Neuronal stem cell (in vitro differentiated cells): ENCODE measurements at regions not wholly inside any gene's neighbourhood (a gene's known extent, or its start where the extent isn't known, plus 50 kb on each side); places are given as distances from the start of the nearest gene placed in this dataset.

Experiments
- DNase-seq: peaks from one replicate; pipeline ENCODE4 v3.0.0-alpha.2; 2013; ENCODE audit warnings: low spot score
- H2AFZ ChIP-seq: one replicate; pipeline ENCODE4 v1.6.1; 2013; ENCODE audit warnings: mild to moderate bottlenecking, low read length, inconsistent platforms
- H2AK5ac ChIP-seq: 2 replicates; pipeline ENCODE4 v1.6.1; 2013; ENCODE audit warnings: low read depth, mild to moderate bottlenecking, inconsistent platforms, low read length, moderate library complexity, mixed read lengths
- H2BK120ac ChIP-seq: 2 replicates; pipeline ENCODE4 v1.6.1; 2013; ENCODE audit warnings: low read depth, mild to moderate bottlenecking, inconsistent platforms, low read length, moderate library complexity, mixed read lengths
- H2BK12ac ChIP-seq: one replicate; pipeline ENCODE4 v1.6.1; 2013; ENCODE audit warnings: low read length, inconsistent platforms
- H2BK15ac ChIP-seq: 2 replicates; pipeline ENCODE4 v1.6.1; 2013; ENCODE audit warnings: mild to moderate bottlenecking, low read length, inconsistent platforms, mixed read lengths
- H2BK5ac ChIP-seq: one replicate; pipeline ENCODE4 v1.6.1; 2013; ENCODE audit warnings: inconsistent platforms, mild to moderate bottlenecking, low read length, moderate library complexity
- H3K14ac ChIP-seq: one replicate; pipeline ENCODE4 v1.6.1; 2013; ENCODE audit warnings: low read length, inconsistent platforms
- H3K18ac ChIP-seq: 2 replicates; pipeline ENCODE4 v1.6.1; 2013; ENCODE audit warnings: low read length, inconsistent platforms
- H3K23ac ChIP-seq: 2 replicates; pipeline ENCODE4 v1.6.1; 2013; ENCODE audit warnings: low read depth, mild to moderate bottlenecking, mixed read lengths, low read length, inconsistent platforms; ENCODE audit not compliant: poor library complexity
- H3K27ac ChIP-seq: replicated peaks from 3 replicates; pipeline ENCODE4 v1.5.1; 2013; ENCODE audit warnings: low read length, inconsistent platforms
- H3K27me3 ChIP-seq, 3 experiments: 2 replicates each; pipeline ENCODE4 v1.6.1; 2013; ENCODE audit warnings: low read length in 3 of 3, mild to moderate bottlenecking in 2 of 3, inconsistent platforms in 1 of 3, low read depth in 1 of 3, mixed read lengths in 1 of 3, moderate library complexity in 1 of 3; ENCODE audit not compliant: control insufficient read depth in 3 of 3, insufficient read depth in 3 of 3
- H3K36me3 ChIP-seq, 2 donors: replicated peaks in 1 of 2; 2 replicates each; pipeline ENCODE4 v1.6.1; 2013; ENCODE audit warnings: low read length in 2 of 2; ENCODE audit not compliant: control insufficient read depth in 2 of 2, insufficient read depth in 2 of 2
- H3K4ac ChIP-seq: 2 replicates; pipeline ENCODE4 v1.6.1; 2013; ENCODE audit warnings: inconsistent platforms, mild to moderate bottlenecking, low read length, moderate library complexity
- H3K4me1 ChIP-seq, 2 donors: 1 replicate in 1 of 2; 2 replicates in 1 of 2; pipeline ENCODE4 v1.6.1; 2013; ENCODE audit warnings: low read length in 2 of 2, low read depth in 1 of 2; ENCODE audit not compliant: control insufficient read depth in 2 of 2, insufficient read depth in 1 of 2
- H3K4me2 ChIP-seq: one replicate; pipeline ENCODE4 v1.6.1; 2013; ENCODE audit warnings: mild to moderate bottlenecking, low read length, inconsistent platforms; ENCODE audit not compliant: insufficient read depth, poor library complexity, severe bottlenecking
- H3K4me3 ChIP-seq, 2 donors: 2 replicates each; pipeline ENCODE4 v1.5.1; 2013; ENCODE audit warnings: low read length in 2 of 2, mild to moderate bottlenecking in 2 of 2, inconsistent platforms in 1 of 2, moderate library complexity in 1 of 2
- H3K79me1 ChIP-seq: one replicate; pipeline ENCODE4 v1.6.1; 2013; ENCODE audit warnings: low read depth, mild to moderate bottlenecking, inconsistent platforms, low read length, moderate library complexity
- H3K9ac ChIP-seq: one replicate; pipeline ENCODE4 v1.6.1; 2013; ENCODE audit warnings: mild to moderate bottlenecking, low read depth, low read length, inconsistent platforms; ENCODE audit not compliant: poor library complexity
- H3K9me3 ChIP-seq, 2 donors: replicated peaks in 1 of 2; 2 replicates each; pipeline versions ENCODE3 to v1.6.1; 2013; ENCODE audit warnings: low read length in 2 of 2, mild to moderate bottlenecking in 2 of 2, inconsistent platforms in 1 of 2, low read depth in 1 of 2, mixed read lengths in 1 of 2, moderate library complexity in 1 of 2; ENCODE audit not compliant: control insufficient read depth in 2 of 2, insufficient read depth in 1 of 2
- H4K8ac ChIP-seq: one replicate; pipeline ENCODE4 v1.6.1; 2013; ENCODE audit warnings: low read depth, mild to moderate bottlenecking, inconsistent platforms, low read length, moderate library complexity
- H4K91ac ChIP-seq: one replicate; pipeline ENCODE4 v1.6.1; 2013; ENCODE audit warnings: low read length, low read depth, mild to moderate bottlenecking, inconsistent platforms; ENCODE audit not compliant: poor library complexity
- WGBS, 2 donors: extraction: QIAGEN DNeasy Blood & Tissue Kit; methylation state at CpG; one replicate each; pipeline ENCODE4 v1.1.7; 2013; ENCODE audit warnings: missing lambda C conversion rate in 2 of 2, mixed read lengths in 1 of 2; ENCODE audit not compliant: insufficient read length in 2 of 2, insufficient replicate concordance in 1 of 2; ENCODE audit errors: extremely low coverage in 2 of 2; 5-methylcytosine and 5-hydroxymethylcytosine counted together

- Histone ChIP-seq H3K27me3 (no peaks in the 10 kb centered on the region), H2BK15ac (no peak overlapping the region), H3K23ac (no peak overlapping the region), H3K36me3 (no peaks in the 10 kb centered on the region), H3K4ac (no peak overlapping the region), H2BK120ac (no peak overlapping the region), H2BK12ac (no peak overlapping the region), H3K4me2 (no peak overlapping the region), H4K91ac (no peak overlapping the region), H4K8ac (no peak overlapping the region), H3K79me1 (no peaks in the 10 kb centered on the region), H2BK5ac (no peak overlapping the region), H2AK5ac (no peak overlapping the region), H3K4me1 (no peaks in the 10 kb centered on the region), H3K9ac (no peak overlapping the region), H3K27ac (no peak overlapping the region), H3K9me3 (no peaks in the 10 kb centered on the region), H2AFZ (no peak overlapping the region), H3K4me3 (no peak overlapping the region), H3K14ac (no peak overlapping the region), H3K18ac (no peak overlapping the region)
- no CpG with 5 or more reads among the region's 2 CpGs for WGBS, 2 donors
- no peak for DNase-seq
Measured at GRCh38 chr15:81899024-81899423, 146.8 kb downstream of the MEX3B start.

GRCh38 chr15:81897057-81897677 is 148.7 kb downstream of the MEX3B start:
- H3K9ac ChIP-seq = no peak overlapping the region
- WGBS, 2 donors = no CpG with 5 or more reads among the region's 6 CpGs
- no peak overlapping the region for H3K27ac ChIP-seq

GRCh38 chr15:81896356-81896755 is 149.5 kb downstream of the MEX3B start:
- Histone ChIP-seq H2BK120ac (no peak overlapping the region), H3K14ac (no peak overlapping the region), H3K27me3 (no peaks in the 10 kb centered on the region), H3K4me2 (no peak overlapping the region), H2BK15ac (no peak overlapping the region), H3K4me1 (no peaks in the 10 kb centered on the region), H2BK5ac (no peak overlapping the region), H2BK12ac (no peak overlapping the region), H3K23ac (no peak overlapping the region), H2AK5ac (no peak overlapping the region), H3K79me1 (no peaks in the 10 kb centered on the region), H2AFZ (no peak overlapping the region), H4K91ac (no peak overlapping the region), H3K36me3 (no peaks in the 10 kb centered on the region), H3K9me3 (no peaks in the 10 kb centered on the region), H3K4me3 (no peak overlapping the region), H3K9ac (no peak overlapping the region), H3K18ac (no peak overlapping the region), H3K4ac (no peak overlapping the region), H3K27ac (no peak overlapping the region), H4K8ac (no peak overlapping the region)
- WGBS, 2 donors = no CpG with 5 or more reads among the region's 3 CpGs
- DNase-seq = no peak

More at GRCh38 chr15:81897057-81897677, 148.7 kb downstream of the MEX3B start:
- Histone ChIP-seq H3K27me3 (no peaks in the 10 kb centered on the region), H2BK120ac (no peak overlapping the region), H2BK15ac (no peak overlapping the region), H2AK5ac (no peak overlapping the region), H3K79me1 (no peaks in the 10 kb centered on the region), H3K23ac (no peak overlapping the region), H3K9me3 (no peaks in the 10 kb centered on the region), H4K8ac (no peak overlapping the region), H3K4me3 (no peak overlapping the region), H2BK12ac (no peak overlapping the region), H3K36me3 (no peaks in the 10 kb centered on the region), H2AFZ (no peak overlapping the region), H4K91ac (no peak overlapping the region), H3K4me1 (no peaks in the 10 kb centered on the region), H2BK5ac (no peak overlapping the region), H3K18ac (no peak overlapping the region), H3K4me2 (no peak overlapping the region), H3K14ac (no peak overlapping the region), H3K4ac (no peak overlapping the region)
- DNase-seq = no peak

GRCh38 chr15:81895723-81896122 is 150.1 kb downstream of the MEX3B start:
- Histone ChIP-seq H4K91ac (no peak overlapping the region), H3K18ac (no peak overlapping the region), H3K9ac (no peak overlapping the region), H3K4me3 (no peak overlapping the region), H3K36me3 (no peaks in the 10 kb centered on the region), H3K14ac (no peak overlapping the region), H3K27ac (no peak overlapping the region), H3K4ac (no peak overlapping the region), H3K27me3 (no peaks in the 10 kb centered on the region), H4K8ac (no peak overlapping the region), H3K9me3 (no peaks in the 10 kb centered on the region), H3K23ac (no peak overlapping the region), H2BK12ac (no peak overlapping the region), H2BK120ac (no peak overlapping the region), H2AK5ac (no peak overlapping the region), H2BK15ac (no peak overlapping the region), H3K4me2 (no peak overlapping the region), H2BK5ac (no peak overlapping the region), H2AFZ (no peak overlapping the region), H3K79me1 (no peaks in the 10 kb centered on the region), H3K4me1 (no peaks in the 10 kb centered on the region)
- DNase-seq = no peak
- no CpG with 5 or more reads among the region's 2 CpGs for WGBS, 2 donors
